GM12874 (cell line): ENCODE measurements at regions not wholly inside any gene's neighbourhood (a gene's known extent, or its start where the extent isn't known, plus 50 kb on each side); places are given as distances from the start of the nearest gene placed in this dataset.

ENCODE experiments used
- TF ChIP-seq, protein P1 (sequence below): IDR thresholded peaks from 2 replicates; pipeline ENCODE4 v1.5.1; 2011; ENCODE audit warnings: low read depth, mild to moderate bottlenecking, control low read depth, low read length, moderate library complexity; ENCODE audit not compliant: insufficient read depth

DNA sequence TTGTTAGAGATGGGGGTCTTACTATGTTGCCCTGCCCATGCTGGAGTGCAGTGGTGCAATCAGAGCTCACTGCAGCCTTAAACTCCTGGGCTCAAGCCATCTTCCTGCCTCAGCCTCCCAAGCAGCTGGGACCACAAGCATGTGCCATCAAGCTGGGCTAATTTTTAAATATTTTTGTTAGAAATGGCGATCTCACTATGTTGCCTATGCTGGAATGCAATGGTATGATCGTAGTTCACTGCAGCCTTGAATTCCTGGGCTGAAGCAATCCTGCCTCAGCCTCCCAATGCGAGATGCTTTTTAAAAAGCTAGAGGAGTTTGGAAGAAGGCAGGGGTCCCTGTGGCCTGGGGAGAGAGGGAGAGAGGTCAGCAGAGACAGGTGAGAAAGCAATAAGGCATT lies 600.1 kb upstream of the AUTS2 start:
- TF ChIP-seq, protein P1, sequence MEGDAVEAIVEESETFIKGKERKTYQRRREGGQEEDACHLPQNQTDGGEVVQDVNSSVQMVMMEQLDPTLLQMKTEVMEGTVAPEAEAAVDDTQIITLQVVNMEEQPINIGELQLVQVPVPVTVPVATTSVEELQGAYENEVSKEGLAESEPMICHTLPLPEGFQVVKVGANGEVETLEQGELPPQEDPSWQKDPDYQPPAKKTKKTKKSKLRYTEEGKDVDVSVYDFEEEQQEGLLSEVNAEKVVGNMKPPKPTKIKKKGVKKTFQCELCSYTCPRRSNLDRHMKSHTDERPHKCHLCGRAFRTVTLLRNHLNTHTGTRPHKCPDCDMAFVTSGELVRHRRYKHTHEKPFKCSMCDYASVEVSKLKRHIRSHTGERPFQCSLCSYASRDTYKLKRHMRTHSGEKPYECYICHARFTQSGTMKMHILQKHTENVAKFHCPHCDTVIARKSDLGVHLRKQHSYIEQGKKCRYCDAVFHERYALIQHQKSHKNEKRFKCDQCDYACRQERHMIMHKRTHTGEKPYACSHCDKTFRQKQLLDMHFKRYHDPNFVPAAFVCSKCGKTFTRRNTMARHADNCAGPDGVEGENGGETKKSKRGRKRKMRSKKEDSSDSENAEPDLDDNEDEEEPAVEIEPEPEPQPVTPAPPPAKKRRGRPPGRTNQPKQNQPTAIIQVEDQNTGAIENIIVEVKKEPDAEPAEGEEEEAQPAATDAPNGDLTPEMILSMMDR, result no peak

DNA sequence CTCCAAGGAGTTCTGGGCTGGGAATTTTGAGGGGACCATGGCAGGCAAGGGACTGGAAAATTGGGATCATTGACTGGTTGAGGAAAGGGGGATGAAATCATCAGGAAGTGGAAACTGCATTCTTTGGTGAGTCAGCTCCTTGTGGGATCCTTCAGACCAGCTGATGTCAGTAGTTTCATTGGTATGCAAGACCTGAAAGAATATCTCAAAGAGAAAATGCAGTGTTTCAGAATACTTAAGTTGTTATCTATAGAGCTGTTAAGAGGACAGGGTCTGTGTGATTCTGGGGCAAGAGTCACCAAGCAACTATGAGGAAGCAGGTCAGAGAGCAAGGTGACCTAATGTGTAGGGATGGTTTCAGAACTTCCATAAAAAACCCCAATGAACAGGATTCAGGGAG lies 595.9 kb upstream of the AUTS2 start:
- TF ChIP-seq, protein P1, result no peak

GRCh38 chr7:69012149-69012548 lies 586.1 kb upstream of the AUTS2 start:
- TF ChIP-seq, protein P1, result no peak

GRCh38 chr7:69017208-69017607 lies 581.1 kb upstream of the AUTS2 start:
- TF ChIP-seq, protein P1, result no peak

DNA sequence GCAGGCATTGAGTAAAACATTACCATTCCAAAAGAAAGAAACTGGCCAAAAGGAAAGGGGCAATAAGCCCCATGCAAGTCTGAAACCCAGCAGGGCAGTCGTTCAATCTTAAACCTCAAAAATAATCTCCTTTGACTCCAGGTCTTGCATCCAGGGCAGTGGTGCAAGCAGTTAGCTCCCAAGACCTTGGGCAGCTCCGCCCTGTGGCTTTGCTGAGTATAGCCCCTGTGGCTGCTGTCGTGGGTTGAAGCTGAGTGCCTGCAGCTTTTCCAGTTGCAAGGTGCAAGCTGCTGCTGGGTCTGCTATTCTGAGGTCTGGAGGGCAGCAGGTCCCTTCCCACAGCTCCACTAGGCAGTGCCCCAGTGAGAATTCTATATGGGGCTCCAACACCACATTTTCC lies 580.1 kb upstream of the AUTS2 start:
- TF ChIP-seq, protein P1, result no peak

- TF ChIP-seq, protein P1, result no peak
These were observed 578.8 kb upstream of the AUTS2 start for GRCh38 chr7:69019437-69019836.

DNA sequence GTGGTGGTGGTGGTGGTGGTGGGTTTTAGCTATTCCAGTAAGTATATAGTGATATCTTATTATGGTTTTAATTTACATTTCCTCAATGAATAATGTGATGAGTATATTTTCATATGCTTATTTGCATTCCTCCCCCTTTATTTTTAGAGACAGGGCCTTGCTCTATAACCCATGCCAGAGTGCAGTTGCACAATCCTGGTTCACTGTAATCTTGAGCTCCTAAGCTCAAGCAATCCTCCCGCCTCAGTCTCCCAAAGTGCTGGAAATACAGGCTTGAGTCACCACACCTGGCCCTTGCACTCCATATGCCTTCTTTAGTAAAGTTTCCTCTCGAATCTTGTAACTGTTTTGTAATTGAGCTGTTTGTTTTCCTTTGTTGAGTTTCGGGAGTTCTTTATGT lies 577.7 kb upstream of the AUTS2 start:
- TF ChIP-seq, protein P1, result no peak

- TF ChIP-seq, protein P1, result no peak
These were observed 573.0 kb upstream of the AUTS2 start for GRCh38 chr7:69025249-69025648.
